HG03520 (cell line): ENCODE measurements at regions not wholly inside any gene's neighbourhood (a gene's known extent, or its start where the extent isn't known, plus 50 kb on each side); places are given as distances from the start of the nearest gene placed in this dataset.
"Not testable (repeated sequence)": the region's sequence is repeated elsewhere in the genome, so short reads cannot be mapped to it uniquely, and the experiment has no call there.

ENCODE experiments used
- ATAC-seq: cut with Tn5 transposase; IDR thresholded peaks from one replicate; pipeline ENCODE4 v1.9.1; 2021; ENCODE audit warnings: mild to moderate bottlenecking, moderate library complexity; ENCODE audit not compliant: unreplicated experiment

GRCh38 chr7:4319280-4319679, 362.8 kb upstream of the FOXK1 start:
- no peak for ATAC-seq

- no peak for ATAC-seq
These were observed 356.4 kb upstream of the FOXK1 start for GRCh38 chr7:4325732-4326131.

- no peak for ATAC-seq
These were observed 350.4 kb upstream of the FOXK1 start for GRCh38 chr7:4331711-4332110.

GRCh38 chr7:4338556-4338955, 343.5 kb upstream of the FOXK1 start:
- ATAC-seq: no peak

- ATAC-seq: no peak
These were observed 338.5 kb upstream of the FOXK1 start for GRCh38 chr7:4343272-4344247.

- ATAC-seq: no peak
These were observed 337.1 kb upstream of the FOXK1 start for GRCh38 chr7:4345004-4345403.

GRCh38 chr7:4352069-4352468, 330.0 kb upstream of the FOXK1 start:
- ATAC-seq: no peak

- no peak for ATAC-seq
These were observed 320.3 kb upstream of the FOXK1 start for GRCh38 chr7:4361774-4362173.

- ATAC-seq: no peak
These were observed 298.5 kb upstream of the FOXK1 start for GRCh38 chr7:4383584-4383983.

GRCh38 chr7:4386190-4386589, 295.9 kb upstream of the FOXK1 start:
- no peak for ATAC-seq

GRCh38 chr7:4391103-4391502, 291.0 kb upstream of the FOXK1 start:
- not testable (repeated sequence) for ATAC-seq

- no peak for ATAC-seq
These were observed 287.4 kb upstream of the FOXK1 start for GRCh38 chr7:4394736-4395135.

- no peak for ATAC-seq
These were observed 283.0 kb upstream of the FOXK1 start for GRCh38 chr7:4399121-4399520.

- ATAC-seq: no peak
These were observed 282.5 kb upstream of the FOXK1 start for GRCh38 chr7:4399596-4399995.

- ATAC-seq: no peak
These were observed 275.6 kb upstream of the FOXK1 start for GRCh38 chr7:4406288-4407058.

- ATAC-seq: no peak
These were observed 272.1 kb upstream of the FOXK1 start for GRCh38 chr7:4409946-4410345.

GRCh38 chr7:4416396-4417056, 265.6 kb upstream of the FOXK1 start:
- no peak for ATAC-seq

GRCh38 chr7:4428526-4428925, 253.6 kb upstream of the FOXK1 start:
- ATAC-seq: no peak

GRCh38 chr7:4430227-4430626, 251.9 kb upstream of the FOXK1 start:
- ATAC-seq: no peak

GRCh38 chr7:4434306-4434705, 247.8 kb upstream of the FOXK1 start:
- no peak for ATAC-seq

- no peak for ATAC-seq
These were observed 245.7 kb upstream of the FOXK1 start for GRCh38 chr7:4436361-4436895.
